ENCODE measurements at regions not wholly inside any gene's neighbourhood (a gene's known extent, or its start where the extent isn't known, plus 50 kb on each side); places are given as distances from the start of the nearest gene placed in this dataset.
"Not testable (repeated sequence)": the region's sequence is repeated elsewhere in the genome, so short reads cannot be mapped to it uniquely, and the experiment has no call there.

- DNase-seq (ENCODE audit: low read depth), result no peak
These were observed 51.8 kb upstream of the AGR3 start for GRCh38 chr7:16933296-16934279.

GRCh38 chr7:16934722-16935340 is 53.0 kb upstream of the AGR3 start:
- peak; percentile 53 for DNase-seq (ENCODE audit: low read depth)

GRCh38 chr7:16935341-16935735 is 53.6 kb upstream of the AGR3 start:
- DNase-seq (ENCODE audit: low read depth), result peak; percentile 19

- no peak for DNase-seq (ENCODE audit: low read depth)
These were observed 55.0 kb upstream of the AGR3 start for GRCh38 chr7:16936626-16937422.

GRCh38 chr7:16939161-16939560 is 57.4 kb upstream of the AGR3 start:
- no peak for DNase-seq (ENCODE audit: low read depth)

- DNase-seq (ENCODE audit: low read depth), result no peak
These were observed 59.0 kb upstream of the AGR3 start for GRCh38 chr7:16940776-16941175.

GRCh38 chr7:16942929-16943509 is 61.2 kb upstream of the AGR3 start:
- DNase-seq (ENCODE audit: low read depth), result no peak

- peak; percentile 16 for DNase-seq (ENCODE audit: low read depth)
These were observed 63.2 kb upstream of the AGR3 start for GRCh38 chr7:16944936-16945335.

- DNase-seq (ENCODE audit: low read depth), result no peak
These were observed 63.6 kb upstream of the AGR3 start for GRCh38 chr7:16945372-16945771.

- DNase-seq (ENCODE audit: low read depth), result not testable (repeated sequence)
These were observed 66.3 kb upstream of the AGR3 start for GRCh38 chr7:16948110-16948509.

GRCh38 chr7:16951483-16952080 is 69.8 kb upstream of the AGR3 start:
- peak; percentile 10 for DNase-seq (ENCODE audit: low read depth)

GRCh38 chr7:16954321-16954720 is 72.5 kb upstream of the AGR3 start:
- DNase-seq (ENCODE audit: low read depth), result no peak

- DNase-seq (ENCODE audit: low read depth), result no peak
These were observed 76.9 kb upstream of the AGR3 start for GRCh38 chr7:16958724-16959123.

- no peak for DNase-seq (ENCODE audit: low read depth)
These were observed 78.7 kb upstream of the AGR3 start for GRCh38 chr7:16960337-16960965.

GRCh38 chr7:16961641-16962040 is 79.9 kb upstream of the AGR3 start:
- no peak for DNase-seq (ENCODE audit: low read depth)

- DNase-seq (ENCODE audit: low read depth), result no peak
These were observed 81.3 kb upstream of the AGR3 start for GRCh38 chr7:16963044-16963443.

GRCh38 chr7:16965697-16966096 is 83.9 kb upstream of the AGR3 start:
- DNase-seq (ENCODE audit: low read depth), result not testable (repeated sequence)

- no peak for DNase-seq (ENCODE audit: low read depth)
These were observed 85.6 kb upstream of the AGR3 start for GRCh38 chr7:16967300-16967811.

GRCh38 chr7:16970732-16971482 is 89.1 kb upstream of the AGR3 start:
- DNase-seq (ENCODE audit: low read depth), result no peak

GRCh38 chr7:16975712-16976111 is 93.9 kb upstream of the AGR3 start:
- no peak for DNase-seq (ENCODE audit: low read depth)
